ENCODE measurements at regions not wholly inside any gene's neighbourhood (a gene's known extent, or its start where the extent isn't known, plus 50 kb on each side); places are given as distances from the start of the nearest gene placed in this dataset.

DNA sequence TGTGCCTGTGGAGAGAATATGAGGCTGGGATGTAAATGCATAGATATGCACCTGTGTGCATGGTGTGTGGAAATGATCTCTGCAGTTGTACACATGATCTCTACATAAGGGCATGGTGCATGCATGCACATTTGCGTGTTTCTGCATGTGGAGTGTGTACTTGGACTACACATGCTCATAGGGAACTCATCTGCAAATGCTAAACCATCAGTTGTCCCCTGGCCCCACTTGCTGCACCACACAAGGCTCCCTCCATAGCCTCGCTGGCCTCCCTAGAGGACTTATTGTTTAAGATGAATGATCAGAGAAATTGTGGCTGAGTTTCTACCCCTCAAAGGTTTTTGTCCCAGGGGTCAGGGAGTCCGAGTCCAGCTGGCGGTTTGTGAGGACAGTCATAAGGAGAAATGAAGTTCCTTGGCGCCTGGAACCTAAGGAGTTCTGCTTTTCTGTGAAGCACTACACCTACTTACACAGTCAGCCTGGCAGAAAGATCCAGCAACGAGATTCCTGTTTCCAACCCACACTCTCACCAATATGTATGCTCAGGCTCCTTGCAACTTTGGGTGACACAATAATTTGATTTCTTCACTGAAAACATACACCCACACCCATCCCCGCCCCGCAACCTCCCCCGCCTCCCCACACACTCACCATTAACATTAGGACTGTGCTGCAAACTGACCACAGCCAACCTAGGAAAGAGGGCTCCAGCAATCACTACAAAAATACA lies 79.9 kb upstream of the CPEB4 start:
- no peak for DNase-seq

DNA sequence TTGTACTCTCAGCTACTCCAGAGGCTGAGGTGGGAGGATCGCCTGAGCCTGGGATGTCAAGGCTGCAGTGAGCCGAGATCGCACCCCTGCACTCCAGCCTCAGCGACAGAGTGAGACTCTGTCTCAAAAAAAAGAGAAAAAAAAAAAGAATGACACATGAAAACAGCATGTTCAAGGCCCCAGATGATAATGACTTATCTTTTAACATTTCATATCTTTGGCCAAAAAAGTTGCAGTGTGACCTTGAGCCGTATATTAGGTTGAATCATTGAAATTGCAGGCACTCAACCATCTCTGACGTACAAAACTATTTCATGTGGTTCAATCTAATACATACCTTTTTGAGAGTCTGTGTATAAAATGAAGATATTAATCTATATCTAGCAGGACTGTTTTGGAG lies 79.1 kb upstream of the CPEB4 start:
- DNase-seq: no peak

DNA sequence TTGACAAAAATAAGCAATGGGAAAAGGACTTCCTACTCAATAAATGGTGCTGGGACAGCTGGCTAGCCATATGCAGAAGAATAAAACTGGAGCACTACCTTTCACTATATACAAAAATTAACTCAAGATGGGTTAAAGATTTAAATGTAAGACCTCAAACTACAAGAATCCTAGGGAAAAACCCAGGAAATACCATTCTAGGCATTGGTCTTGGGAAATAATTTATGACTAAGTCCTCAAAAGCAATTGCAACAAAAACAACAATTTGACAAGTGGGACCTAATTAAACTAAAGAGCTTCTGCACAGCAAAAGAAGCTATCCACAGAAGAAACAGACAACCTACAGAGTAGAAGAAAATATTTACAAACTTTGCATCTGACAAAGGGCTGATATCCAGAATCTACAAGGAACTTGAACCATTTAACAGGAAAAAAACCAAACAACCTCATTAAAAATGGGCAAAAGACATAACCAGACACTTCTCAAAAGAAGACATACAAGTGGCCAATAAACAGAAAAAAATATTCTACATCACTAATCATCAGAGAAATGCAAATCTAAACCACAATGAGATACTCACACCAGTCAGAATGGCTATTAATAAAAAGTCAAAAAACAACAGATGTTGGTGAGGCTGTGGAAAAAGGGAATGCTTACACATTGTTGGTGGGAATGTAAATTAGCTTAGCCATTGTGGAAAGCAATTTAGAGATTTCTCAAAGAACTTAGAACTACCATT lies 75.2 kb upstream of the CPEB4 start:
- DNase-seq: no peak

DNA sequence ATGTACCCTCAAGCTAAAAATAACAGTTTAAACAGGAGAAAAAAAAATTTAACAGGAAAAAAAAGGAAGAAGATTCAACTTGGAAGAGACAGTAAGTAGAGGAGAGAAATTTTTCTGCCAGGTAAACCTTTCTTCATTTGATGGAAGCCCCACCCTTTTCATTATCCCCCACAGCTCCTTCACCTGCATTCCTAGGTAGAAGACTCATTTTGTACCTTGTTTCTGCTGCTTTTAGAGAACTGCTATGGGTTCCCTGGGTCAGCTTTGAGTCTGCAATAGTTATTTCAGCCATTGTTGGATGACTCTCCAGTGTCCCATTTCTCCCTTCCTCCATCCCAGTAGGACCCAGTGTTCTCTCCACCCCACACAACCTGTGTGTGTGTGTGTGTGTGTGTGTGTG lies 74.1 kb upstream of the CPEB4 start:
- DNase-seq: no peak

DNA sequence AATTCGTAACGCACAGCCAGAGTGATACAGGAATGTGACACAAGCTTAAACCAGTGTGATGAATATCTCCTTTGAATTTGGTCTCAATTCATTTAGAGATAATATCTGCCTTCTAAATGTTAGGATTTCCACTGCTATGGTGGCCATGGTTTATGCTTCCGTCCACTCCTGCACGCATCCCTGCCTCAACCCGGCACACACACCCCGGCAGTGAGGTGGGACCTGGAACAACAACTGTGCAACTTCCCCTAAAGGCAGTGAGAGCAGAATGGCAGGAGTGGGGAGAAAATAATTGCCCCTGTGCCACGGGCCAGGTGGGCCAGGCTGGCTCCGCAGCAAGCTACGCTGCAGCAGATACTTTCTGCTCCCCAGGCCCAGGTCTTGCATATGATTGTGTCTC lies 72.6 kb upstream of the CPEB4 start:
- DNase-seq: no peak

DNA sequence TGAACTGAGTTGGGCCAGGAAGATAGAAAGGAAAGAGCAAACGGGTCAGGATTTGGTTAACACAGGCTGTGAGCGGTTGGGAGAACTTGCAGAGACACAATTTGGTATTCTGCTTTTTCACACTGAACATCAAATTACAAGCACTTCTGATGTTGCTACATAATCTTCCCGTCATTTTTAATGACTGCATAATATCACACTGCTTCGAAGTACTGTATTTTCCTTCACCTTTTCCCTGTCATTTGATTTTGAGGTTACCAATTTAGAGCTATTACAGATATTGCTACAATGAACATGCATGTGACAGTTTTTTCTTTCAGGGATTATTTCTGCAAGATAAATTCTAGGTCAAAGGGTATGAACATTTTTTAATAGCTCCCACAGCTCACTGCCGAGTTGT lies 71.4 kb upstream of the CPEB4 start:
- no peak for DNase-seq

DNA sequence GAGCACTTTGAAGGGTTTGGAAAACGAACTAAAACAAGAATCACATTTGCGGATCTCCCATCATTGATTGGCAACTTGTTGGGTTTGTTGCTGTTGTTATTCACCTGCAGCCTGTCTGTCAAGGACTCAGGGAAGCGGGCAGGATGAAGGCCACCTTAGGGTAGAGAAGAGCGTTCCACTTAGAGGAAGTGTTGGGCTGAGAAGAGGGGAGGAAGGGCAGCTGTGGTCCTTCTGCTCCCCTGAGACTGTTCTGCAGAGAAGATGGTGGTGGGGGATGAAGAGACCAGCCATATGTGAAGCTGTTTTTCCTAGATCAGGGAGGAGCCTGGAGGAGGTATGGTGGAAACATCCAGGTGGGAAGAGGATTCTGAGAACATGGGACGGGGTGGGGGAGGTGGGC lies 70.6 kb upstream of the CPEB4 start:
- DNase-seq: no peak

DNA sequence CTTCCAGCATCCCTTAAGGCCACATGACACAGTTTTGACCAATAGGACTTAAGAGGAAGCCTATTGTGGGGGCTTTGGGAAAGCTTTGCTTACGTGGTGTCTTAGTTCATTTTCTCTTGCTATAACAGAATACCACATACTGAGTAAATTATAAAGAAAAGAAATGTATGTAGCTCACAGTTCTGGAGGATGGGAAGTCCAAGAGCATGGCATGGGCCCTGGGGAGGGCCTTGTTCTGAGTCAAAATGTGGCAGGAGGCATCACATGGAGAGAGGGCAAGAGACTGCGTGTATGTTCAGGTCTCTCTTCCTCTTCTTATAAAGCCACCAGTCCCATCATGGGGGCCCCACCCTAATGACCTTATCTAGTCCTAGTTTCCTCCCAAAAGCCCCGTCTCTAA lies 68.6 kb upstream of the CPEB4 start:
- DNase-seq: no peak

DNA sequence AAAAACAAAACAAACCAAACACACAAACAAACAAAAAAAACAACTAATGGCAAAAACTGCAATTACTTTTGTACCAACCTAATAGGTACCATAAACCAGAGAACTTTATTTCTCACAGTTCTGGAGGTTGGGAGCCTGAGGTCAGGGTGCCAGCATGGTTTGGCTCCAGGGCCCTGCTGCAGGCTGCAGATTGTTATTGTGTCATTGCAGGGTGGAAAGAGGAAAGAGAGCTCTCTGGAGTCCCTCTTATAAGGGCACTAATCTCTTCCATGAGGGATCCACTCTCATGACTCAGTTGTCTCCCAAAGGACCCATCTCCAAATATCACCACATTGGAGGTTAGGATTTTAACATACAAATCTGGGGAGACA lies 64.9 kb upstream of the CPEB4 start:
- no peak for DNase-seq

DNA sequence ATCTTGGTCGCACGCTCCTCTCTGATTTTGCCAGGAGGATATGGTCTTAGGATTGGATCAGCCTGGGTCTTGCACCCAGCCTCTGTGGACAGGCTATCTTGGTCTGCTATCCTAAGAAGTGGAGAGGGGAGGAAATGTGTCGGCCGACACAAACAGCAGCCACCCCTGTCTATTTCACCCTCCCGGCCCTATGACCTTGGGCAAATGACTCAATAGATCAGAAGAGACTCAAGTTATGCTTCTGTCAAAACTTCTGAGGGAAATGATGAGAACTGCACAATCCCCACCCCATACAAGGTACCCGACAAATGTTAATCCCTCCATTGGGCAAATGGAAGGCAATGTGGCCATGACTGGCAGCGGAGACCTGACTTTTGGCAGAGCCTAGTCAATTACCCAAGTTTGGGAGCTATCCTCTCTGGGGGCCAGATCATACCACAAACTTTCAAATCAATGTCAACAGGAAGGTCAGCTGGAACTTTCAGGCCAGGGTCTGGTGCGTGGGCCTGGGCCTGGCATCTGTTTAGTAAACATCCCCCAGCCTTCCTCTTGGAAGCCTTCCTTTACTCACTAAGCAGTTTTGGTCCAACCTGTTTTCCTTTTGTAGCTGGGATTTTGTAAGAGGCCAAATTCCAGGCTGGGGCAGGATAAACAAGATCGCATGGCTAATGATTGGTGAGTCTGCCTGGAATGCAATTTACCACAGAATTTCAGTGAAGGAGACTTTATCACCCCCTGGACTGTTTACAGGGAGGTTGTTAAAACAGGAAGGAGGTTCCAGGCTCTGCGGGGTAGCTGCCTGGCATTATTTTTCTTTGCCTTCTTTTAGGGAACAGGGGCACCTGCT lies 64.2 kb upstream of the CPEB4 start:
- DNase-seq: no peak

DNA sequence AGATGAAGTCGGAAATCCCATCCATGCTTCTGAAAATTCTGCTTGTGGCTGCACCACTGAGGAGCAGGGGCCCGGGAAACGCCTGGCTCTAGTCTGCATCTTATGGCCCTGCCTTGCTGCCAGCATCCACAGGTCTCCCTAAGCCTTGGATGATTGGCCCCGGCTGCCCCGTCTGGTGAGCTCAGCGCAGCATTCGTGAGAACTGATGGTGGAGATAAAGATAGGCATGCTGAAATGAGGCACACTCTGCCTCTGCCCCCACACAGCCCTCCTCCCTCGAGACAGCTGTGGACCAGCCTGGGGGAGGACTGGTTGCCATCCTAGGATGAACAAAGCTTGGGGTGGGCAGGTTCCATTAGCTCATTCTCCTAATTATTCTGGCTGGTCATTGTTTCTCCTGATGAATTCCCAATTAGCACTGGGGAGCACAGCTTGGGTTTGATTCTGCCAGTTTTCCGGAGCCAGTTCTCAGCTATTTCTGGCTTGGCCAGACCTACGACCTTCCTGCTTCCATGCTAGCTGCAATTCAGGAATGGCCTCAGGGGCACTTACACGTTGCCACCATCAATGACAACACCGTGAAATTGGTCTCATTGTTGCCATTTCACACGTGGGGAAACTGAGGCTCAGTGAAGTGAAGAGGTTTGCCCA lies 62.8 kb upstream of the CPEB4 start:
- no peak for DNase-seq

DNA sequence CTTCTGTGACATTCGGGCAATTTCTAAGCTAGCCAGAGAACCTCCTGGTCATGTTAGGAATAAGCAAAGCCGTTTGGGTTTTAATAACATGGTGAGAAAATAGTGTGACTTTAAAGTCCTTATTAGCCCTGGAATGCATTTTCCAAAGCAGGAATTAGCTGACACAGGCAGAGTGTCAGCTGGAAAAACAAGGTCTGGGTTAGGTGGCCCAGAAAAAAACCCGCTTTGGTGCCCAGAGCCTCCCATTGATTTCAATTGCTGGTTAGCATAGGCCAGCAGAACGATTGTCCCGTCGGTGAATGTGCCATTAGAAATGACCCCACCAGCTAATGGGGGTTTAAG lies 62.1 kb upstream of the CPEB4 start:
- no peak for DNase-seq

DNA sequence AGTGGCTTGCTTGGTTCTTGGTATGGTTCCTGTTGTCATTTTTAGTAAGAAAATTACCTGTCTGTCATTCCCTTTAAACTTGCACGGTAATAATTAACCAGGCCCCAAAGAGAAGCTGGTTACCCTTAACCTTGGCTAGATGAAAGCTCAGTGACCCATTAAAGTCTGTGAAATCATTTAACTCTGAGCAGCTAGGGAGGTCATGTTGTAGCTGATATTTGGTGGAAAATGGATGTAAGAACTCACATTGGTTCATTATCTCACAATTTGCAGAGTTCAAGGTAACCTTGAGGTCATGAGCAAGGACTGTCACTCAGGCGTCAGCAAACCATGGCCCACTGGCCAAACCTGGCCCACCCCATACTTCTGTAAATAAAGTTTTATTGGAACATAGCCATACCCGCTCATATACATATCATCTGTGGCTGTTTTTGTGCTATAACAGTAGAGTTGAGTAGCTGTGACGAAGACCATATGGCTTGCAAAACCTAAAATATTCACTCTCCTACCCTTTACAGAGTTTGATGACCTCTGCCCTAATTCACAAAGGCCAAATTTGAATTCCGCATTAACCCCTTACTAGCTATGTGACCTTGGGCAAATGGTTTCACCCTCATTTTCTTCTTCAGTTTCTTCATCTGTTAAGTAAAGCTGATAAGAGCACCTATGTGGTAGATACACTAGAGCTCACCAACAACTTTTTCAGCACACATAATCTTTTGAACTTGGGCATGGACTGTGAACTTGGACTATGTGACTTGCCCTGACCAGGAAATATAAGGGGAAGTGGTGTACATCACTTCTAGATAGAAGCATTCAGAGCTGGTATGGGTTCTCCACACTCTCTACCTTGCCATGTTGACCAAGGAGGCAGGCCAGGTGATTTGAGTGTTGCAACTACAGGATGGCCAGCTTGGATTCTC lies 61.5 kb upstream of the CPEB4 start:
- DNase-seq: no peak

DNA sequence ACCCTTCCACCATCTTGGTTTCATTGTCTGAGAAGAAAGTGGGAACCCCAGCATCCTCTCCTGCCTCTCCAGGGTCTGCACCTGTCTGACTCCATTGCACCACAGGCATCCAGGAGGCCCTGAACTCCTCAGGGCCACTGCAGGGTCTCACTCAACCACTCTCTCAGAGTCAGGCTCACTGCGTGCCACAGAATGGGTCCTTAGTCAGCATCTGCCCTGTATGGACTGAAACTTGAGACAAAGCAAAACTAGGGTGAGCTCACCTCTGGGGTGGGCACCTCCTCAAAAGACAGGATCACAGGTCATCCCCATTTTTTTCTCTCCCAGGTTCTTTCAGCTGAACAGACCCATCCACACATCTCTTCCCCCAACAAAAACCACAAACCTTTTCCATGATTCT lies 59.2 kb upstream of the CPEB4 start:
- no peak for DNase-seq

DNA sequence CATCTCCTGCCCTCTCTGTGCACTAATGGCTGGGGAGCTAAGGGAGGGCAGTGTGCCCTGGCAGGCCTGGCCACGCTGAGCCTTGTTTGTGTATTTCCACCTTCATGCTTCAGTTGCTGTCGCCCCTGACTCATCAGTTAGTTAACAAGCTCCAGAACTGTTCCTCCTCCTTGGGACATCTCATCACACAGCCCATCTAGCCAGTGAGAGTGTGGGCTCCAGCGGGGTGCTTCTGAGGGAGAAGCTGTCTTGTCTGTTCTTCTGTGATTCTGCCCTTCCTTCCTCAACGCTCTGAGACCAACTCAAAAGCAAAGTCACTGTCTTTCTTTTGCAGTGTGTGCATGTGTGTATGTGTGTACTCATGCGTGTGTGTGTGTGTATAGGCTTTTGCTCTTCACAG lies 58.3 kb upstream of the CPEB4 start:
- DNase-seq: no peak

DNA sequence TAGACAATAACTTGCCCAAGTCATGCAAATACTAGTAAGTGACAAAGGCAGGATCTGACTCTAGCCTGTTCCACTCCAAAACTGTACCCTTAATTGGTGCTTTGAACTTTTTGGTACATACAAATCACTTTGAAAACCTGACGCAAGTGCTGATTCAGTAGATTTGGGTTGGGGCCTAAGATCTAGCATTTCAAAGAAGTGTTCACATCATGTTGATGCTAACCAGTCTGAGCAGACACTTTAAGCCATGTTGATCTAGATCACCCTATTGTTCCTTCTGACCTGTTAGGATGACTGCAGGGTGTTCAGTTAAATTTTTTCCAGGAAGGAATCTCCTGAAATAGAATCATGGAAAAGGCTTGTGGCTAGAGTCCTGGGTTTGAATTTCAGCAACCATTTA lies 57.7 kb upstream of the CPEB4 start:
- DNase-seq: no peak

DNA sequence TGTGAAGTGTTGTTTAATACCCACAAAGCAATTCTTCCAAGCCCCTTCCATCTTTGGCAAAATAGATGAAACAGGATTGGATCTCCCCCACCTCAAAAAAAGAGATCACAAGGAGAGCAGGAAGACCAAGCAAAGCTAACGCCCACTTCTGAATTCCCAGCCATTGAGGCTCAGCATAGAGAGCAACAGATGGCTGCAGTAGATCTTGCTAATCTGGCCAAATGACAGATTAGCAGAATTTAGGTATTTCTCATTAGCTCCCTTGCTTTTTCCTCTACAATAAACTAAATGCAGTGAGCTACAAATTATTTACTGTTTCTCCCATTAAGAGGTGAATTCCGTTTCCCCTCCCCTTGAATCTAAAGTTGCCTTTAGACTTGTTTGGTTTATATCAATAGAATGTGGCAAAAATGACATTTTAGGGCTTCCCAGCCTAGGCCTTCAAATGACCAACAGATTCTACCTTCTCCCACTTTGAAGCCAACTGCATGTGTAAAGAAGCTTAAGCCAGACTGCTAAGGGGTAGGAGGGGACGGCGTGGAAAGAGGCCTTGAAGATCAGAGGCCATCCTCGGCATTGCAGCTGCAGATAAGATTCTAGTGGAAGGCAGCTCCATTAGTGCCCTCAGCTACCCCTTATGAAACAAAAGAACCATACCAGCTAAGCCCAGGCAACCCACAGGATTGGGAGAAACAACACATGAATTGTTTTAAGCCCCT lies 56.8 kb upstream of the CPEB4 start:
- no peak for DNase-seq

DNA sequence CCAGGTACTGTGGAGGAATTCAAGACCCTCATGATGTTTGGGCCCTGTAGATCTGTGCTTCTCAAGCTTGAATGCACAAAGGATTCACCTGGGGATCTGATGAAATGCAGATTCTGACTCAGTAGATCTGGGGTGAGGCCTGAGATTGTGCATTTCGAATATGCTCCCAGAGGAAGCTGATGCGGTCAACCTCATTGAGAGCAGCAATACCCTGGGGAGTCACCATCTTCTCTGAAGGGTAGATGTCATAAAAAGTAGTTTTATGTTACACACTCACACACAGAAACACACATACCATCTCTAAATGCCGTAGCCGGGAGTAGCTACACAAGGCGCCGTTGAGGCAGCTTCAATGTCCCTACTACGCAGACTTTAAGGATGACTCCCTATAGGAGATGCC lies 55.8 kb upstream of the CPEB4 start:
- no peak for DNase-seq

DNA sequence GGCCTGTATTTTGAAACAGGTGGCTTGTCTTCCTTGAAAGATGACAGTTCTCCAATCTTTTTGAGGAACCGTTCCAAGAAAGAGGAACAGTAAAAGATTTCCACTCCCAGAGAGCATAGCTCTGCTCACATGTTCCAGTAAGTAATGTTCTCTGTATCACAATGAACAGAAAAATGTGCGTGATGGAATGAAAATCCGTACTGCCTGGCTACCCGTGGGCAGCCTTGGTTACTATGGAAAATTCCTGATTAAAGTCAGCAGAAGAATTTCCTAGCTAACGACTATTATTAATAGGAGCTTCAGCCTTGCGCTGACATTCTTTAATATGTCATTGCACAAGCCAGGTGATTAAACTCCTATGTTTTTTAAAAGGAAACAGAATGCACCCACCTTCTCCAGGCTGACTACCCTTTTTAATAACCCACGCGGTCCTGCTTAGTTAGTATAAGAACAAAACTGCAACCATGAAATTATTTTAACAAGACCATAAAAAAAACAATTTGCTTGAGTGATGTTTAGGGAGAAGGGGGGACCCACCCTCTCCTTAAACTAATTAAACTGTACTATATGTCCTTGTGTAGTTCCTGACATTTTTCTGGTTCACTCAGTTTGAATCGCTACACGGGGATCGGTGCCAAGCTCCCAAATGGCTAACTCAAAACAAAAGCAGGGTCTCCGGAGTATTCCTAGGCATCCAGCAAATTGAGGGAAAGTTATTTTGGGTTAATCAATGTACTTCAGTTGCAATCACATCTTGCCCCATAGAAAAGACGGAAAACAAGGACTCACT lies 54.8 kb upstream of the CPEB4 start:
- DNase-seq: no peak

DNA sequence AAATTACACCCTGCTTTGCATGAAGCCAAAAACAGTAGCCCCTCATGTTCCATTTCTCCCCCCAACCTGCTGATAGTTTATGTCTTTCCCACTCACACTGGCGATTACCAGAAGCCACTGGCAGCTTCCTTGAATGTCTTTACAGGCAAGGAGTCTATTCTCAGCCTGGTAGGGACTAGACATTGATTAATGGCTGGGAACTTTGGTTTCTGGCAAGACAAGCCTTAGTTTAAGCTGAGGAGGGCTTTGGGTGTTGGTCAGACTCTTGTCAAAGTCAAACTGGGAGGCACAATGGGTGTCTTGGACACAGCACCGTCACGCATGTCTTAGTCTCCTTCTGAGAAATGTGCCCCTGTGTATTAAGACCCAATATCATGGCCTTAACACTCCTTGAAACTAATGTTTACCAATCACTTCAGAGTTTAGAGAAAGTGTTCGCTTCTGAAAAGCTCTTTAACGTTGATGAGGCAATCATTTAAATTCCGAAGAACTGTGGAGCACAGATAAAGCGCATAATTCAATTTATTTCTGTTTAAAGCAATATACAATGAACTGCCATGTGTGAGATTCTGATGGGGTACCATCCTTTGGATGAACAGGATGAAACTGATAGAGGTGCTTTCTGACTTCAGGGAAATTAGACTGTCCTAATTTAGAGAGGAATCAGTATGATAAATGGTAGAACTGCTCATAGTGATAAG lies 53.9 kb upstream of the CPEB4 start:
- DNase-seq: no peak
